NOMO-1 (cell line): ENCODE measurements at regions not wholly inside any gene's neighbourhood (a gene's known extent, or its start where the extent isn't known, plus 50 kb on each side); places are given as distances from the start of the nearest gene placed in this dataset.
"Not testable (repeated sequence)": the region's sequence is repeated elsewhere in the genome, so short reads cannot be mapped to it uniquely, and the experiment has no call there.

ENCODE experiments used
- DNase-seq, 2 experiments: peaks; one replicate each; lab custom pipeline; 2025; ENCODE audit not compliant: unreplicated experiment in 2 of 2; lab: John Stamatoyannopoulos, UW

DNA sequence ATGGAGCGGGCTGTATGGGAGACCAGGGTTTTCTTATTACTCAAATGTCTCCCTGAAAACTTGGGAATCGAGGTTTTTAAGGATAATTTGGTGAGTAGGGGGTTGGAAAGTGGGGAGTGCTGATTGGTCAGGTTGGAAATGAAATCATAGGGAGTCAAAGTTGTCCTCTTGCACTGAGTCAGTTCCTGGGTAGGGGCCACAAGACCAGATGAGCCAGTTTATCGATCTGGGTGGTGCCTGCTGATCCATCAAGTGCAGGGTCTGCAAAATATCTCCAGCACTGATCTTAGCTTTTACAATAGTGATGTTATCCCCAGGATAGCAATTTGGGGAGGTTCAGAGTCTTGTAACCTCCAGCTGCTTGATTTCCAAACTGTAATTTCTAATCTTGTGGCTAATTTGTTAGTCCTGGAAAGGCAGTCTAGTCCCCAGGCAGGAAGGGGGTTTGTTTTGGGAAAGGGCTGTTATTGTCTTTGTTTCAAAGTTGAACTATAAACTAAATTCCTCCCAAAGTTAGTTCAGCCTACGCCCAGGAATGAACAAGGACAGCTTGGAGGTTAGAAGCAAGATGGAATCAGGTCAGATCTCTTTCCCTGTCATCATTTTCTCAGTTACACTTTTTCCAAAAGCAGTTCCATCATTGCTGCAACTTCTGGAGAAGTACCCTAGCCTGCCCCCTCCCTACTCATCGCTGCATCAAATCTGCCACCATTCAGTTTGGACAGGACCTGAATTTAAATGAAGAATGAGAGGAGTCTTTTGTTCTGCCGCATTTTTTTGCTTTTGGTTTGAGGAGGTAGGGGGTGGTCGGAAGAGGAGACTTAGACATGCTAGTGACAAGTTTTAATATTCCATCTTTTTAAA lies 236.4 kb upstream of the GALNT17 start:
- DNase-seq = not testable (repeated sequence)

DNA sequence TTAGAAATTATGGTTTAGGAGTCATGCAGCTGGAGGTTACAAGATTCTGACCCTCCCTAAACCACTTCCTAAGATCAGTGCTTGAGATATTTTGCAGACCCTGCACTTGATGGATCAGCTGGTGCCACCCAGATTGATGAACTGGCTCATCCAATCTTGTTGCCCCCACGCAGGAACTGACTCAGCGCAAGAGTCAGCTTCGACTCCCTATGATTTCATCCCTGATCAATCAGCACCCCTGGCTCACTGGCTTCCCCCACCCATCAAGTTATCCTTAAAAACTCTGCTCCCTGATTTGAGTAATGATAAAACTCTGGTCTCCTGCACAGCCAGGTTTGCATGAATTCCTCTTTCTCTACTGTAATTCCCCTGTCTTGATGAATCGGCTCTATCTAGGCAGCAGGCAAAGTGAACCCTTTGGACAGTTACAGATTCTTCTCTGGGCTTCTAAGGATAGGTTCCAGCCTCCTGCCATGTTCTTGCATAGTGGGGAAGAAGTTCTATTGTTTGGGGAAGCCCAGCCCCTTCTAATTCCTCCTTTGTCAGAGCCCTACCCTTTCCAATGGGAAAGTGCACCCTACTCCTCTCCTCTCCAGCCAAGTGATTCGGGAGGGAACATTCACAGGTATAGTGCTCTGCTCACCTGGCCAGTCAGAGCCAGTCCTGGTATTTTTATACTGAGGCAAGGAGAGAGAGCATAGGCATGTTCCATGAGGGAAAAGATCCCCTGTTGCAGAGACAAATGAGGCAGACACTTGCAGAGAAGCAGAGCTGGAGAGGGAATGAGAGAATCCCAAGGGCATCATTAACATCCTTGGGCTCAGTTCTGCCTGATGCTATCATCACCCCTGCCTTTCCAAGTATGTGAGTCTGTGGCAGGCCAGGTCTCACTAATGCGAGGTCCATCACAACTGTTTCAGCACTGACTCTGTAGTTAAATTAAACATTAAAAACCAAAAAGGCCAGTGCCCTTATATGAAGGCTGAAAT lies 224.4 kb upstream of the GALNT17 start:
- no peak for DNase-seq

DNA sequence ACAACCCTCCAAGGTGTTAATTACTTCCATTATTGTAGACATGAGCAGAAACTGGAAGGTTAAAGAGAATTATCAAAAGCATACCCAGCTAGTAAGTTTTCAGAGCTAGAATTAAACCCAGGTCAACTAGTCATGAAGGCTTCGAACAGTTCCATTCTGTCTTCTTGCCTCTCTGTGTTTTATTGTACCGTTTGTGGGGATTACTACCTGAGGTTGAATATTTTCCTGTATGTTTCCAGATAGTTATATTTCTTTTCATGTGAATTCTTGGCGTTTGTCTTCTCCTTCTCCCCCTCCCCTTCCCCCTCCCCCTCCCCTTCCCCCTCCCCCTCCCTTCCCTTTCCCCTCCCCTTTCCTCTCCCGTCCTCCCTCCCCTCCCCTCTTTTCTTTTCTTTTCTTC lies 218.0 kb upstream of the GALNT17 start:
- DNase-seq = no peak

DNA sequence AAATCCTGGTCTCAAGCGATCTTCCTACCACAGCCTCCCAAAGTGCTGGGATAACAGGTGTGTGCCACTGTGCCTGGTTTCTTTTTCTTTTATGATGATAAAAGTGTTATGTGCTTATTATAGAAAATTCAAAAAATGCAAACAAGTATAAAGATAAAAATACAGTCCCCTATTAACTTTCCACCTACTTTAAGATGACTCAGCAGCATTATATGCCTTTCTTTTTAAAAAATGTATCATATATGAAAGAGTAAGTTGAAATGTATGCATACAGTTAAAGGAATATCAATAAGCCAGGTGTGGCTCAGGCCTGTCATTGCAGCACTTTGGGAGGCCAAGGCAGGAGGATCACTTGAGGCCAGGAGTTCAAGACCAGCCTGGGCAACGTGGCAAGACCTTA lies 216.9 kb upstream of the GALNT17 start:
- no peak for DNase-seq

DNA sequence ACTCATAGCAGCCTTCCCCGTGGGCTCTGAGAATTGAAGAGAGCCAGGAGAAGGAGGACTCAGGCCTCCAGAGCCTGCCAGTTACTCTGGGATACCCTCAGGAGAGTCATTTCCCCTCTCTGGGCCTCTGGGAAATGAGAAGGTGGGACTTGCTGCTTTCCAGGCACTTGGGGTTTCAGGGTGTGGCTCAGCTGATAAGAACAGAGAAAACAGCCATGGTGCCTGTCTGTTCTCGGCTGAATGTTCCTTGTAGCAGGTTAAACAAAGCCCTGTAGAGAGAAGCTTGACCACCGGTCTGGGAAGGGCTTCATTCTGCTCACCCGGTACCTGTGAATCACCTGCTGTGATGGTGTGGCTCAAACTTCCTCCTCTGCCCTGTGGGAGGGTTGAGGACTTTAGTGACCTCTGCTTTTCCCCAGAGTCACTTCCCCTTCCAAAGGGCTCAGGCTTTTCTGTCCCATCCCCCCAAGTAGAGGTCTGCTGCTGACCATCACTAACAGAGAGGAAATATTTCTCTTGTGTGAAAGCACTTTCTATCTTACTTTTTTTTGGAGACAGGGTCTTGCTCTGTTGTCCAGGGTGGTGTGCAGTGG lies 212.4 kb upstream of the GALNT17 start:
- DNase-seq = no peak

DNA sequence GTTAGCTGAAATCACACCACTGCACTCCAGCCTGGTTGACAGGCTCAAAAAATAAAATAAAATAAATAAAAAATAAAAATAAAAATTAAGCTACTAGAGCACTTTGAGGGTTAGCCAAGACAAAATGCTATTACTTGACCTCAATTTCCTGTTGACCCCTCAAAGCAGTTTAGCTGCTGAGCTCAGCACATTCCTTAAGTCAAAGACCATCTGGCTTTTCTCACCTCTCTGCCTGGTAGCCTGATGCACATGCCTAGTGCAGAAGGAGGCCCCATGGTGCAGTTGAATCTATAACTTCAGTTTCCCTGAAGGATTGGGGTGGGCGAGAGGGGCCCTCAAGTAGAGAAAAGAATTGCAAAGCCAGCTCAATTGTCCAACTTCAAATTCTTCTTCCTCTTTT lies 211.1 kb upstream of the GALNT17 start:
- DNase-seq = no peak

DNA sequence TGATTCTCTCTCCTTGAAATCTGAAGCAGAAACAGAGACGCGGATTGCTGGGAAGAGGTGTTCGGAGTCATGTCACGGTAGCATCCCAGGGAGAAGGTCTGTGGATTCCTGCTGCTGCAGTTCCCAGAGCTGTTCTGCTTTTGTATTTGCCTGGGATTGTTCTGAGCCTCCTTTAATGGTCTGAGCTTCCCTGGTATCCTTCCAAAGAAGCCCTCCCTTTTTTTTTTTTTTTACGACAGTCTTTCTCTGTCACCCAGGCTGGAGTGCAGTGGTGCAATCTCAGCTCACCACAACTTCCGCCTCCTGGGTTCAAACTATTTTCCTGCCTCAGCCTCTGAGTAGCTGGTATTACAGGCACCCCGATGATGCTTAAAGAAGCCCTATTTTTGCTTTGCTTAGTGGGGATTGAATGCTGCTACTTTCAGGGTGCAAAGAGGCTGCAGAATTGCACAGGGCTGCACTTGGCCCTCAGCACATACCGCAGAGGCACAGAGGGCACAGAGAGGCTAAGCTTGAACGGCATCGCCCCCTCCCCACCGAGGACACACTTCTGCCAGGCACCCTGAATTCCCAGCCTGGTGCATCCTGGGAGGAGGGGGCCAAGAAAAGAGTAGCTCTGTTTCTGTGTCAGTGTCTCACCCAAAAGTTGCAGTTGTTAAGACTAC lies 208.6 kb upstream of the GALNT17 start:
- DNase-seq = peak; percentile 62 to 77

DNA sequence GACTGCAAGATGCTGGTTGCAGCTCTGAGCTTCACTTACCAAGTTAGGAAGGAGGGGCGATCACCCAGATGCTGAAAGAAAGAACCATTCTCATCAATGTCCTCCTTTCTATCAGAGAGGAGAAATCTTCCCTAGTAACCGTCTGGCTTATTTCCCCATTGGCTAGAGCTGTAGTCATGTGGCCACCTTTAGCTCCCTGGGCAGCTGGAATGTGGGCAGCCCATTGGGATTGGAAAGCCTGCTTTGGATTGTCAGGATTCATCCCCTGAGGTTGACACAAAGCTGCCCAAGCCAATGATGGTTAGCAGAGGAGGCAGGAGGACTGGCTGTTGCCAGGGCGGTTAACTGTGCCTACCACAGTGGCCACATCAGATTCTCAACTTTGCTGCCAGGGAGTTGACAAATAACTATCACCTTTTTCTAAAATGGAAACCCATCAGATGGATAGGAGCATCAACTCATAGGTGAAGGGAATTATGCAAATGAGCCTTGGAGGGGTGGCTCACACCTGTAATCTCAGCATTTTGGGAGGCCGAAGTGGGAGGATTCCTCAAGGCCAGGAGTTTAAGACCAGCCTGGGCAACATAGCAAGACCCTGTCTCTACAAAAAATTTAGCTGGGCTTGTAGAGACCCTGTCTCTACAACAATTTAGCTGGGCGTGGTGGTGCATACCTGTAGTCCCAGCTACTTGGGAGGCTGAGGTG lies 206.4 kb upstream of the GALNT17 start:
- DNase-seq = no peak

DNA sequence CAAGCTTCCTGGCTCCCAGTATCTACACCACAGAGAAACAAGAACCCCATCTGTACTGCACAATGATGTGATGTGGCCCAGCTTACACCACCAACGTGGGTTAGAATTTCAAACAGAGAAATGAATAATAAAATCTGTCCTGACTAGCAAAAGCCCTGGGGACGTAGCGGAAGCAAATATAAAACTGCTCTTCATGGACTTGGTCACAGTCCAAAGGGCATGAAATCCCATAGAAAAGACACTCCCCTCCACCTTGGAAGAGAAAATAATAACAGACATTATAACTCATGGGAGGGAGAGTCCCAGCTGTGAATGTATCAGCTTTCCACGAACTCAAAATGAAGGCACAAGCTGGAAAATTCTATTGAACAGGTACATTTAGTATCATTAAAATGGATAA lies 205.3 kb upstream of the GALNT17 start:
- no peak for DNase-seq

DNA sequence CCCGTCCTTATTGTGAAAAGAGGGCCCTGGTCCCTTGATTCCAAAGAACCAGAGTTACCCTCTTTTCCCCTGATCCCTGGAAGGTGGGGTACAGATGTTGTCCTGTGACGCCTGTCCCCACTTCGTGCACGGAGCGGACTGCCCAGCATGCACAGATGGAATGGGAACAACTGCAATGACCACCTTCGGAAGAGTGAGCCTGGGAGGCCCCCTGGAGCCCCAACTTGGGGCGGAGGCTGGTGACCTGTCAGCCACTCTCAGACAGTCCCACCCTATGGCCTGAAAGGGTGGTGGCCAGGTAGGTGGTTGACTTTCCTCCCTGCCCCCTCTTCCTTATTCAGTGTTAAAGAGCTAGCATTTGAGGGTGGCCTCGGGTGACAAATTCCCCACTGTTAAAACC lies 196.6 kb upstream of the GALNT17 start:
- DNase-seq = no peak

DNA sequence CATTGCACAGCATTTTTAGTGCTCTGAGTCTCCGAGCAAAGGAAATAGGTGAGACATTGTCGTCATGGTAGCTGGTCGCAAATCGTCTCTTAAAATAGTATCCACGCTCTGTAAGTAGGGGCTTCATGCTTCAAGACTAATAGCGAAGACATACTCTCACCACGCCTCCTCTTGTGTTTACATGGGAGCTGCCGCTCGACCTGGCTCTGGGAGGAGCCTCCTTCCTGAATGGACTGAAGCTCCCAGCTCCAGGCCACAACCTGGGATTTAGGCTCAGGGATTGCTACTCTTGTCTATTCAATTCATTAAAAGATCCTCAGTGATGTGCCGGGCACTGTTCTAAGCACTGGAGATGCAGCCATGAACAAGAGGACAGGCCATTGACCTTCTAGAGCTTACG lies 196.1 kb upstream of the GALNT17 start:
- no peak for DNase-seq

DNA sequence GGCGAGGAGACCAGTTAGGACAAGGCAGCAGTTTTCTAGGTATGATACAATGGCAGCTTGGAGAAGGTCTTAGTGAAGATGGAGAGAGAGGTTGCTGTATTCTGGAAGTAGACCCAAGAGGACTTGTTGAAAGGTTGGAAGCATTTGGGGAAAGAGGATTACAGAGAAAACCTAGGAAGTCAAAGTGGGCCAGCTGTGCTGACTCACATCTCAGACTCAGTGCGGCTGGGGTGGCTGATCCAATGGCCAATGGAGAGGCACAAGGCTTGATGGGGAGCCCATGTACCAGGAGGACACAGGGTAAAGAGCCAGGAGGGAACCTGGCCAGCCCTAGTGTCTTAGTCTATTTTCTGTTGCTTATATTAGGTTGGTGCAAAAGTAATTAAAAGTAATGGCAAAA lies 194.5 kb upstream of the GALNT17 start:
- DNase-seq = no peak

DNA sequence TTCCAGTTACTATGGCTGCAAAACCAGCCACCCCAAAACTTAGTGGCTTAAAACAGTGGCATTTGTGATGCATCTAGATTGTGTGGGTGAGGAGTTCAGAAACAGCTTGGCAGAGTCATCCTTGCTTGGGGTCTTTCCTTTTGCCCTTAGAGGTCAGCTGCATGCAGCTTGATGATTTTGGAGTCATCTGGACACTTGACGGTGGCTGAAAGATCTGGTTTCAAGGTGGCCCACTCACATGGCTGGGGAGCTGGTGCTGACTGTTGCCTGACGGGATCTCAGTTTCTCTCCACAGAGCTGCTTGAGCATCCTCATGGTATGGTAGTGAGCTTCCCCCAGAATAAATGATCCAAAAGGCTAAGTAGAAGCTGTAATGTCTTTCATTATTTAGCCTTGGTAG lies 191.3 kb upstream of the GALNT17 start:
- no peak for DNase-seq

DNA sequence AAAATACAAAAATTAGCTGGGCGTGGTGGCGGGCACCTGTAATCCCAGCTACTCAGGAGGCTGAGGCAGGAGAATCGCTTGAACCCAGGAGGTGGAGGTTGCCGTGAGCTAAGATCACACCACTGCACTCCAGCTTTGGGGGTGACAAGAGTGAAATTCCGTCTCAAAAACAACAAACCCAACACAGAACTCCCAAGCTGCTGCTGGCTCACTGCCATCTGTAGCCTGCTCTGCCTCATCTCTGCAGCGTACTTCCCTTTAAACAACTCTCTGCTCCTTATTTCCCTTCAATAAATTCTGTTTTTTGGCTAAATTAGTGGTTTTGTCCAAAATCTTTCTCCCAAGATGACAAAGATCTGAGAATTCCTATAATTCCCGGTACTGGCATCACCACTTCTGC lies 189.2 kb upstream of the GALNT17 start:
- DNase-seq = no peak

DNA sequence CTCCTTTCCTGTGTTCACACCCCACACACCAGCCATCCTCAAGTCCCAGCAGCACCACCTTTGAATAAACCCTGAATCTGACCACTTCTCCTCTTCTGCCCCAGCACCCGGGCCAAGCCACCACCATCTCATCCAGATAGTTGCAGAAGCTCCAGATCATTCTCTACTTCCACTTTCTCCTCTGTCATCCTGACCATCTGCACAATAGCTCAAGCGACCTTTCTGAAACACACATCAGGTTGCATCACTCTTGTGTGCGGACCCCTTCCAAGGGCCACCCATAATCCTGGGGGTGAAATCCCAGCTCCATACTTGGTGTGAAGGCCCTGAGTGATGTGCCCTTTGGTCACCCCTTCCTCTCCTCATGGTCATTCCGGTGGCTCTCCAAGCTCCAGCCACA lies 187.4 kb upstream of the GALNT17 start:
- no peak for DNase-seq

DNA sequence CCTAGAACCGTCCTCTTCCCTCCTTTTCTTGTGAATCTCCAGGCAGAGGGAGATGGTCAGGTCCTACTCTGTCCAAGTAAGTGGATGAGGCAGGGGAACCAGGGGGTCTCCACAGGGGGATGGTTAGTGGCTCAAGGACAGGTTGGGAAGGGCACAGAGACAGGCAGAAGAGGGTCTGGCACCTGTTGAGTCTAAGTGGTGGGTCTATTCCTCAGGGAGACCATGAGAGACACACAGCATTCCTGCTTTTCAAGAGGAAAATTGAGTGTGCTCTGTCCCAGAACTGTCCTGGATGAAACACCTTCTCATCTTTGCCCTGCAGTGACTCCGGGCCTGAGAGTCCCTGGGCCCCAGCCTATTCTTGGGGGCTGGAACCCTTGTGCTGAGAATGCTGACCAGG lies 184.8 kb upstream of the GALNT17 start:
- no peak for DNase-seq

DNA sequence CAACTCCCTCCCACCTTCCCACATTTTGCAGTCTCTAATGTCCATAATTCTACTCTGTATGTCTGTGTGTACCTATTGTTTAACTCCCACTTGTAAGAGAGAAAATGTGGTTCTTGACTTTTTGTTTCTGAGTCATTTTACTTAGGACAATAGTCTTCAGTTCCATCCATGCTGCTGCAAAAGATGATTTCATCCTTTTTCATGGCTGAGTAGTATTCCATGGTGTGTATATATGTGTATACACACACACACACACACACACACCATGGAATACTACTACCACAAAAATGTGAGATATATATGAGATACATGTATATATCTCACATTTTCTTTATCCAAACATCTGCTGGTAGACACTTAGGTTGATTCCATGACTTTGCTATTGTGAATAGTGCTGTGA lies 182.1 kb upstream of the GALNT17 start:
- DNase-seq = no peak

DNA sequence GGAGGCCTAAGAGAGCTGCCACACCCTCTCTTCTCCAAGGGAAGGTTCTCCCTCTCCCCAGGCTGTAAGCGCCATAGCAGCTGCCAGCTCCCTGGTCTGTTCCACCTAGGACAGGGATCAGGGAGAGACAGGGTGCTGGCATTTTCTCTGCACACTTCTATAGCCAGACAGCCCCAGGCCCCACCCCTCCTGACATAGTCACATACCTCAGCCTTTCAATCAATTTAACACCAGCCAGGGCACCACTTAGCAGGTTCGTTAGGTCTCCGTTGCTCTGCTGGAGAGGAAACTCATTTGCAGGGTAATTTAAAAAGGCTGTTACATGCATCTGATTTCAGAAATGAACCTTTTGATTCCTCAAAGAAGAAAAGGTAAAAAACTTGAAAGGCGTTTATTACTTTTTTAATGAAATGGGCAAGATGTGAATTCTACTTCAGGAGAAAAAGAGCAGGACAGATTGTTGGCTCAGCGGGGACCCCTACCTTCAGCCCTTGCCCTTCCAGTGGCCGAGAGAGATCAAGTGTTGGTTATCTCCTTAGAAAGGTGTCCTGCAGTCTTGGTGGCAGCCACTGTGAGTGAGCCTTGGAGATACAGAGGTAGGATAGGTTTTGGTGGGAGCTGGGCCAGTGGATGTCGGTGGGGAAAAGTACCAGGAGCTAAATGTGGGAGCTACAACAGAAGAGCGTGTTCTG lies 180.5 kb upstream of the GALNT17 start:
- no peak for DNase-seq

DNA sequence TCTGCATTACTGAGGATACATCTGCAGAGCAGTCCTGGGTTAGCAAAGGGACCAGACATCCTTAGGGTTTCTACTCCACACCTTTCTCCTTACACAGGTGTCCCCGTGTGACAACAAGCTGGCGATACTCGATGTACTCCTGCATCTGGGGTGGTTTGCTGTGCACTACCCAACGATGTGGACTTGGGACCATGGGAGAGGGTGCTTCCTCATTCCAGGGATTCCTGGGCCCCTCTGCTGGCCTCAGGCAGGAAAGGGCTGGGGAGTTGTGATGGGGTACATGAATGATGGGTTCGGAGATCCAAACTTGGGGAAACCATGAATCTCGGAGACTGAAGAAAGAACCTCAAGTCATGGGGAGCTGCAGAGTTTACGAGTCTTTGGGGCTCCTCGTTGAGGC lies 179.6 kb upstream of the GALNT17 start:
- no peak for DNase-seq

DNA sequence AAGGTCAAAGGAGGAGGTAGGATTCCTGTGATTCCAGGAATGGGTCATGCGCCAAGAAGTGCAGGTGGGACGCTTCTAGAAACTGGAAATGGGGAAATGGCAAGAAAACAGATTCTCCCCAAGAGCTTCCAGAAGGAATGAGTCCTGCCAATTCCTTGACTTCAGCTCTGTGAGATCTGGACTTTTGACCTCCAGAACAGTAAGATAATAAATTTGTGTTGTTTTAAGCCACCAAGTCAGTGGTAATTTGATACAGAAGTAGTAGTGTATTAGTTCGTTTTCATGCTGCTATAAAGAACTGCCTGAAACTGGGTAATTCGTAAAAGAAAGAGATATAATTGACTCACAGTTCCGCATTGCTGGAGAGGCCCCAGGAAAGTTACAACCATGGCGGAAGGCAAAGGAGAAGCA lies 178.6 kb upstream of the GALNT17 start:
- no peak for DNase-seq
